CD14-positive monocyte (primary cell): ENCODE measurements at regions not wholly inside any gene's neighbourhood (a gene's known extent, or its start where the extent isn't known, plus 50 kb on each side); places are given as distances from the start of the nearest gene placed in this dataset.

Experiments used
- DNase-seq, 3 donors: peaks; one replicate each; pipeline ENCODE4 v3.0.0-alpha.2; 2011 to 2022
- H2AFZ ChIP-seq: 2 replicates; pipeline ENCODE4 v1.6.0; 2012; ENCODE audit warnings: mild to moderate bottlenecking, low read depth, low read length, inconsistent platforms; ENCODE audit not compliant: insufficient read depth, poor library complexity, severe bottlenecking
- H3K27ac ChIP-seq, 2 donors: 1 replicate in 1 of 2; 2 replicates in 1 of 2; pipeline ENCODE4 v1.5.1; 2012 to 2013; ENCODE audit warnings: low read length in 2 of 2, control low read depth in 1 of 2, inconsistent platforms in 1 of 2, low read depth in 1 of 2, mild to moderate bottlenecking in 1 of 2
- H3K27me3 ChIP-seq, 2 donors: one replicate each; pipeline versions ENCODE4 v1.6.0 to v1.6.1; 2011 to 2013; ENCODE audit warnings: low read length in 2 of 2; ENCODE audit not compliant: control insufficient read depth in 2 of 2, insufficient read depth in 2 of 2
- H3K36me3 ChIP-seq, 2 donors: replicated peaks in 1 of 2; 1 replicate in 1 of 2; 2 replicates in 1 of 2; pipeline versions ENCODE4 v1.5.1 to v1.6.1; 2012 to 2013; ENCODE audit warnings: low read length in 2 of 2, control low read depth in 1 of 2, inconsistent platforms in 1 of 2, mild to moderate bottlenecking in 1 of 2; ENCODE audit not compliant: insufficient read depth in 2 of 2, control insufficient read depth in 1 of 2
- H3K4me1 ChIP-seq, 2 donors: 1 replicate in 1 of 2; 2 replicates in 1 of 2; pipeline versions ENCODE4 v1.5.1 to v1.6.1; 2012 to 2013; ENCODE audit warnings: low read length in 2 of 2, control low read depth in 1 of 2, inconsistent platforms in 1 of 2, mild to moderate bottlenecking in 1 of 2, moderate library complexity in 1 of 2; ENCODE audit not compliant: insufficient read depth in 2 of 2, control insufficient read depth in 1 of 2
- H3K4me2 ChIP-seq: replicated peaks from 2 replicates; pipeline ENCODE3; 2012; ENCODE audit warnings: low read length, moderate library complexity, mild to moderate bottlenecking; ENCODE audit not compliant: poor library complexity, severe bottlenecking; ENCODE audit errors: extremely low read depth
- H3K4me3 ChIP-seq, 3 experiments: fragments of 200-600 bp in 1 of 3; sonication (generic) in 1 of 3; replicated peaks in 1 of 3; 1 replicate in 2 of 3; 2 replicates in 1 of 3; pipeline ENCODE4 v1.5.1; 2011 to 2013; ENCODE audit warnings: low read length in 3 of 3, mild to moderate bottlenecking in 3 of 3, control low read depth in 2 of 3, low read depth in 2 of 3, inconsistent platforms in 1 of 3, moderate library complexity in 1 of 3
- H3K79me2 ChIP-seq: 2 replicates; pipeline ENCODE4 v1.6.0; 2012; ENCODE audit warnings: mild to moderate bottlenecking, control low read depth, inconsistent platforms, low read length, moderate library complexity; ENCODE audit not compliant: insufficient read depth
- H3K9ac ChIP-seq: 2 replicates; pipeline ENCODE4 v1.6.0; 2017; ENCODE audit warnings: low read length, mild to moderate bottlenecking; ENCODE audit not compliant: insufficient read depth, poor library complexity, severe bottlenecking
- H3K9me3 ChIP-seq, 2 donors: replicated peaks in 1 of 2; 1 replicate in 1 of 2; 2 replicates in 1 of 2; pipeline versions ENCODE4 v1.5.1 to v1.6.1; 2012 to 2013; ENCODE audit warnings: low read length in 2 of 2, control low read depth in 1 of 2; ENCODE audit not compliant: control insufficient read depth in 1 of 2, insufficient read depth in 1 of 2
- H4K20me1 ChIP-seq: 2 replicates; pipeline ENCODE4 v1.6.0; 2012; ENCODE audit warnings: mild to moderate bottlenecking, low read length, control low read depth, moderate library complexity; ENCODE audit not compliant: insufficient read depth
- H3K27ac Mint-ChIP-seq, 7 donors: one replicate each; pipeline ENCODE4 v1.8.0; 2020; ENCODE audit warnings: mild to moderate bottlenecking in 7 of 7, mixed read lengths in 7 of 7, moderate library complexity in 6 of 7, inconsistent platforms in 2 of 7
- H3K27me3 Mint-ChIP-seq, 3 donors: one replicate each; pipeline ENCODE4 v1.8.0; 2021 to 2022; ENCODE audit warnings: low read depth in 3 of 3, mild to moderate bottlenecking in 3 of 3, mixed read lengths in 3 of 3, moderate library complexity in 3 of 3, inconsistent platforms in 1 of 3
- H3K36me3 Mint-ChIP-seq, 2 donors: one replicate each; pipeline ENCODE4 v1.8.0; 2020; ENCODE audit warnings: mixed read lengths in 2 of 2, inconsistent platforms in 1 of 2, mild to moderate bottlenecking in 1 of 2
- H3K4me1 Mint-ChIP-seq: one replicate; pipeline ENCODE4 v1.8.0; 2020; ENCODE audit warnings: mild to moderate bottlenecking, mixed read lengths
- H3K4me3 Mint-ChIP-seq, 2 donors: one replicate each; pipeline ENCODE4 v1.8.0; 2020; ENCODE audit warnings: mild to moderate bottlenecking in 2 of 2, mixed read lengths in 2 of 2, moderate library complexity in 1 of 2
- H3K9me3 Mint-ChIP-seq, 7 donors: one replicate each; pipeline ENCODE4 v1.8.0; 2020 to 2022; ENCODE audit warnings: mixed read lengths in 7 of 7, mild to moderate bottlenecking in 6 of 7, moderate library complexity in 6 of 7, inconsistent platforms in 2 of 7
- CTCF ChIP-seq: fragments of 200-600 bp; IDR thresholded peaks from one replicate; pipeline ENCODE4 v1.8.0; 2022; ENCODE audit warnings: antibody characterized with exemption, mild to moderate bottlenecking
- WGBS: methylation state at CpG from one replicate; pipeline ENCODE4 v1.1.5; 2013; ENCODE audit warnings: missing lambda C conversion rate; ENCODE audit not compliant: insufficient coverage; 5-methylcytosine and 5-hydroxymethylcytosine counted together
- intact Hi-C, 2 donors: fragments of 100-400 bp; cut with micrococcal nuclease; formaldehyde crosslinking; loops; one replicate each; pipeline versions ENCODE4 v1.15.0 to v1.15.1; 2023

- no peaks in the 10 kb centered on the region for H3K4me1 ChIP-seq
- no peaks in the 10 kb centered on the region for H3K4me1 Mint-ChIP-seq
- H2AFZ ChIP-seq = no peak overlapping the region
- H3K9me3 Mint-ChIP-seq = peaks cover 0 to 4% (median 2%) of the 10 kb centered on the region in 7 donors
- H3K4me2 ChIP-seq = no peak overlapping the region
- WGBS = no CpG with 5 or more reads among the region's 5 CpGs
- no peaks in the 10 kb centered on the region for H4K20me1 ChIP-seq
- H3K36me3 ChIP-seq = no peaks in the 10 kb centered on the region
- H3K27ac ChIP-seq = no peak overlapping the region
- H3K27me3 Mint-ChIP-seq = no peaks in the 10 kb centered on the region
- H3K9ac ChIP-seq = no peak overlapping the region
- TF ChIP-seq CTCF = no peak
- intact Hi-C loops = no loop called here
- H3K79me2 ChIP-seq = no peaks in the 10 kb centered on the region
- no peaks in the 10 kb centered on the region for H3K9me3 ChIP-seq
- no peak overlapping the region for H3K4me3 Mint-ChIP-seq
- DNase-seq = no peak
- no peaks in the 10 kb centered on the region for H3K36me3 Mint-ChIP-seq
- H3K27ac Mint-ChIP-seq = no peak overlapping the region
- no peak overlapping the region for H3K4me3 ChIP-seq
- no peaks in the 10 kb centered on the region for H3K27me3 ChIP-seq
Measured at GRCh38 chr14:44135972-44136371, 371.1 kb downstream of the FSCB start.

GRCh38 chr14:44131861-44132260 lies 375.2 kb downstream of the FSCB start:
- H3K9ac ChIP-seq = no peak overlapping the region
- Mint-ChIP-seq H3K9me3 (peaks cover 0 to 5% (median 2%) of the 10 kb centered on the region in 7 donors), H3K27me3 (no peaks in the 10 kb centered on the region), H3K4me1 (no peaks in the 10 kb centered on the region), H3K36me3 (no peaks in the 10 kb centered on the region), H3K4me3 (no peak overlapping the region), H3K27ac (no peak overlapping the region)
- no peaks in the 10 kb centered on the region for H3K9me3 ChIP-seq
- TF ChIP-seq CTCF = no peak
- H3K4me2 ChIP-seq = no peak overlapping the region
- no peak overlapping the region for H2AFZ ChIP-seq
- no CpG with 5 or more reads among the region's 1 CpG for WGBS
- H3K27me3 ChIP-seq = no peaks in the 10 kb centered on the region
- no peak for DNase-seq
- H3K4me3 ChIP-seq = no peak overlapping the region
- intact Hi-C loops = no loop called here
- H3K27ac ChIP-seq = no peak overlapping the region
- H3K79me2 ChIP-seq = no peaks in the 10 kb centered on the region
- H3K36me3 ChIP-seq = no peaks in the 10 kb centered on the region
- H3K4me1 ChIP-seq = no peaks in the 10 kb centered on the region
- no peaks in the 10 kb centered on the region for H4K20me1 ChIP-seq
